ENCODE measurements at regions not wholly inside any gene's neighbourhood (a gene's known extent, or its start where the extent isn't known, plus 50 kb on each side); places are given as distances from the start of the nearest gene placed in this dataset.

DNA sequence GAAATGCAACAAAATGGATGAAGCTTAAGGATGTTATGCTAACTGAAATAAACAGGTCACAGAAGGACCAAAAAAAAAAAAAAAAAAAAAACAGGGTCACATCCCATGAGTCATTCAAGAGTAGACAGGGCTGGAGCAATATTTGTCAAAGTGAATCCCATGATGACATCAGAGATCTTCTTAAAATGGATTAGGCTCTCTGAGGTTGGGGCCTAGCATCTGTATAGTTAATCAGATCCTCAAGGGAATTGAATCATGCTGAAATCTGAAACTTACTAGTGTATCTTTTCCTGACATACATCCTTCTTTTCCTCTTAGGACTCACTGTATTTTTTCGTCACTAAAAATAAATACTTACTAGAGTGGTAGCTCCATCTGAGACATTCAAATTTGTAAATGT lies 380.6 kb upstream of the NXPH2 start:
- no peak for DNase-seq (ENCODE audit: low spot score)

DNA sequence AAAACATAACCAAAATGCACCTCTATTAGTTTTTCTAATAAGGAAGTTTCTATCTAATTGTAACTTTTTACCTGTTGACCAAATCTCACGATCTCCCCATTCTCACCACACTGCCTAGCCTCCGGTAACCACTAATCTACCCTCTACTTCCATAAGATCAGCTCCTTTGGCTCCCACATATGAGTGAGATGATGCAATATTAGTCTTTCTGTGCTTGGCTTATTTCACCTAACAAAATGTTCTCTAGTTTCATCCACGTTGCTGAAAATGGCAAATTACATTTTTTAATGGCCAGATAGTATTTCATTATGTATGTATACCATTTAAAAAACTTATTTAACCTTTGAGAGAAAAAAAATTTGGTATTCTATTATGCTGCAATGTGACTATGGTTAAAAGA lies 379.0 kb upstream of the NXPH2 start:
- no peak for DNase-seq (ENCODE audit: low spot score)

DNA sequence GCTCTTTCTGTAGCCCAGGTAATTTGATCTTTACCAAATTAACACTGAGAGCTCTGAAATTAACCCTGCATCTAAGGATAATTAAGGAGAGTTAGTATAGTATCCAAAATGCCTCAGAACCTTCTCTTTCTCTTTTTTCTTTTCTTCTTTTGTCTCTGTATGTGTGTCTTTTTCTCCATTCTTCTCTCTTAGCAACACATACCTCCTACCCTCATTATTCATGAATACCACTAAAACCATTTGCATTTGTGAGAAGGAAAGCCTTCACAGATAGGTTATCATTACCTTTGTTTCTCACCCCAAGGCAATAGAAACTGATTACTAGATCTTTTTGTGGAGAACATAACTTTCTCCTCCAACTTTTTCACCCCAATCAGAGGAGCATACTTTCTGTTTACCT lies 376.5 kb upstream of the NXPH2 start:
- no peak for DNase-seq (ENCODE audit: low spot score)

DNA sequence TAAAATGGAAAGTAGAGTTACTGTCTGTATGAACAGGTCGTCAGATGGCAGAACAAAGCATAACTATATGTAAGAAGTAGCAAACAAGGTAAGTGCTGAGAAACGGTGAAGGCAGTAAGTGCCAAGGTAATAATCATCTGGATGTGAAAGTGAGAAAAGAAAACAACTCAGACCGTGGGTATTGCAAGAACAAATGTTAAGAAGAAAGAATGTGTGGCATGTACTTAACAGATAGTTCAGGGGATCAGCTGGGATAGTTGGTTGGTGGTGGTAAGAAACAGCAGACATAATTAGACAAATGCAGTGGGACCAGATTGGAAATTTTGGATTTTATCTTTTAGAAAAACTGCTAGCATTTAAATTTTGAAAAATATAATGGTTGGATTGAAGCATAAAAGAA lies 375.8 kb upstream of the NXPH2 start:
- DNase-seq (ENCODE audit: low spot score): no peak

DNA sequence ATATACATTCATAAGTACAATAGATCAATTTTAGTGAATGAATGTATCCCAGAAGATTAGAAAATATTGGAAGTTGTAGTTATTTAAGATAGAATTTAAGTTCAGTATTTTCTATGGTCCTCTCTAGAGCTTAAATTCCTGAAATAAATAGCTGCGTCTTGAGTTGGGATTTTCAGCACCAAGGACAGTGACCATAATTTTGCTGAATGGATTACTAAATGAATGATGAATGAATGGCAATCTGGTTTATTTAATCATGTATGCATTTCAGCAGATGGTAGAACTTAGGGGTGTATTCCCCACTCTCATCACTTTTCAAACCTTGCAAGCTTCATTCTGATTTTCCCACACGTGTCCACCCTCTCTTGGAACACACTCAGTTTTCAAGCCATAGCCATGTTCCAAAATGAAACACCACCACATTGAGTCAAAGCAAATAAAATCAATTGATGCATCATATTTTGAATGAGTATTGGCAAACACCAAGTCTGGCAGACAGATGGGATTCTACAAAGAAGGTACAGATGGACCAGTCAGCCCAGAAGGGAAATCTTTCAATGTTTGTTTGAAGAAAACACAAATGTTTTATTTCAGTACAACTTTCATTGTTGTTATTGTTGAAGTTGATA lies 362.2 kb upstream of the NXPH2 start:
- no peak for DNase-seq (ENCODE audit: low spot score)

DNA sequence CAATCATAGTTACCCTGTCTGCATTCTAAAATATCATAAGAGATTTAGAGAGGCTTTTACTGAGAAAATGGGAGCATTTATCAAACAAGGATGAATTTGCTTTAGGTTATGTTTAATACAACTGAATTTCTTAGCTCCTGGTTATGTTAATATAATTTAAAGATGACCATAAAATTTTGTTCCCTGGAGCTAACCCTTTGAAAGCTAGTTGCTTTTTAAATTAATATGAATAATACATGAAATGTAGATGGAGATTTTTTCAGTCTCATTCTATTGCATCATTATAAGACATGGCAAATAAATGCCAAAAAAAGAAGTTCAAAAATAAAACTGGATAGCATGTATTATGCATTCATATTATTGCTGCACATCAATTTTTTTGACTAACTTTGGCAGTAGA lies 344.1 kb upstream of the NXPH2 start:
- DNase-seq (ENCODE audit: low spot score): no peak

DNA sequence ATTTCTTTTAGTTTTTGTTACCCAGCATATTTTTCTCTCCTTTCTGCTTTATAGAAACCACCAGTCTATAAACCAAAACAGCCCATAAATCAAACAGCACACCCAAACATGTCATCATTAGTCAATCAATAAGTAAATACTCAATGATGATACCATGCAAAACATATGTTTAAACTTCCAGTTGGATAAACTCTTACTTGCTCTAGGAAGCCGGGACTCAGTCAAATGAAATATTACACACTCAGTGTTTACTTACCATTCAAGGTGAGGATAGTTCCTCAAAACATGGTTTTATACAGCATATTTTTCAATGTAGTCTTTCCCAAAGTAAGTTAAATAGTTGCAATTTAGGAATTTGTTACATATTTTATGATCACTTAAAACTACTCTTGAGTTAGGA lies 343.6 kb upstream of the NXPH2 start:
- no peak for DNase-seq (ENCODE audit: low spot score)

DNA sequence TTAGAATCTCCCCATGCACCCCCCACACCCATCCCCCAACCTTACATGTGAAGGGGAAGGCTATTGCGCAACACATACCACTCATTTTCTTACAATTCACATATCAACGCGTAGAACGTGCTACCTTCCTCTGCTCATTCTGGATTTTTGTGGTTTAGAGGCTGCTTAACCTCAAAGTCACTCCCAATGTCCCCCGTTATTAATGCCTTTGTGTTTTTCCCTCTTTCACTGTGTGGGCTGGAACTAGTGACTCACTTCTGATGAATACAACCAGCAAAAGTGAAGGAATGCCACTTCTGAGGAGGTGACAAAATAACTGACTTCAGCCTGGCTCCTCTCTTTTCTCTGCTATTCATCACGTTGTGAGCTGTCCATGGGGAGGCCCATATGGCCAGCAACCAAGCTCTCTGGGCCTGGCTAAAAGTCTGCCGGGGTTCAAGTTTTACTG lies 342.5 kb upstream of the NXPH2 start:
- no peak for DNase-seq (ENCODE audit: low spot score)

DNA sequence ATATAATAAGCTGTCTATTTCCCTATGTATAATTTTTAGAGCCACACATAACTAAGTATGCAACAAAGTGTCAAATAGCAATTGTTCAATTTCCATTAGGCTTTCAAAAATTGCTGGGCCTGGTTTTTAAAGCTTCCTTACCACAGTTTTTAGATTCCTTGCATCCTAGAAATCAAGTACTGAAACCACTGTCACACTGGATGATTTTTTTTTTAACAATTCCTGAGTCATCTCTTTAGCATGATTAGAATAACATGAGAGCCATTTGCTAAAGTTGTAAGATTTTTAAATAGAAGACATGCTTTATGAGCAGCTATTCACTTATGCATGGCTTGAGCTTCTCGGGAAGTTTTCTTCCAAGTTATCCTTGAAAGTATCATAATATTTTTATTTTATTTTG lies 319.5 kb upstream of the NXPH2 start:
- DNase-seq (ENCODE audit: low spot score): no peak

DNA sequence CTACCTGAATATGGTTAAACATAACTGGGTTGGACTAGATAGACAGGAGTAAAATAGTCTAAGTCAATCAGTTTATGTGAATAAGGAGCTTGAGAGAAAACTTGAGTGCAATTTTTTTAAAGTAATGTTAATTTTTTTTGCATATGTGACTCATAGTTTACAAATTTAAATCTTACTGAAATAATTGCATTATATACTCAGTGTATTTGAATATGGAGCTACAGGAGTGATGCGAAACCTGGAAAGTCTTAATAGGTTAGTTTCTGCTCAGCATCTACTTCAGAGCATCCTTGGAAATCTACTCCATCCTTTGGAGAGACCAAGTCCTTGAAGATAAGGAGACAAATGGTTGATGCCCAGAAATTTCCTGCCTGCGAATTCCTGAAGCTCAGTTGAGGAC lies 318.8 kb upstream of the NXPH2 start:
- DNase-seq (ENCODE audit: low spot score): no peak

DNA sequence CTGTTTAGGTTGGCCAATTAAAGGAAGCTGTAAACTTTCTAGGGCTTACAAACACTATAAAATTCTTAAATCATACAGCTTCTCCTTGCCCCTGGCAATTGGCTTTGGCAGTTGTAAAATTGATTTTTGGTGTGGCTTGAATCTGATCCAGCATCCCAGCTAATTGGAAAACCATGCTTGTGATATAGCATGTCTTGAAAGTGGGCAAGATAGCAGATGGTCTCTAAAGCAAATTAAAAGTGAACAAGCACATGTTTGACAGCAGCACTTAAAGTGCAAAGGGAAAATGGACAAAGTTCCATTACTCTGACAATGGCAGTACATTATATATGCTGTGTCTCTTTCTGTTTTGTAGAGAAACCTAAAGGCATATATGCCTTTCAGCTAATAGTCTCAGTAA lies 302.9 kb upstream of the NXPH2 start:
- no peak for DNase-seq (ENCODE audit: low spot score)

DNA sequence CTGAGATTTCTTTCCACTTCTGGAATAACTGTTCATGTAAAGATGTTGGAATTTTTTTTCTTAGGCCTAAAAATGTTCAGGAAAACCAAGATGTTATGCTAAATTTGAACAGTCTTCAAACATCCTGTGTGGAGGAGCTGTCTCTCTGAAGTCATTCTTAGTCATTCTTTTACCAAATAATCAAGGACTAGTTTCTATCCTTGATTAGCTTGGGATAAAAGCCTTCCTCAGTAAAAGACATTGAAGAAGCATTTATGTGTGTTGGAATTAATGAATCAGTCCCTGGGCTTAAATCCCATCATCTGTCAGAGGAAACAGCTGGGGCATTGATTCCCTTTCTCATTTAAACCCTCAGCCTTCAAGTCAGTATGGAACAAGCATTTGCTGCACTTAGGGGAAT lies 300.1 kb upstream of the NXPH2 start:
- no peak for DNase-seq (ENCODE audit: low spot score)

DNA sequence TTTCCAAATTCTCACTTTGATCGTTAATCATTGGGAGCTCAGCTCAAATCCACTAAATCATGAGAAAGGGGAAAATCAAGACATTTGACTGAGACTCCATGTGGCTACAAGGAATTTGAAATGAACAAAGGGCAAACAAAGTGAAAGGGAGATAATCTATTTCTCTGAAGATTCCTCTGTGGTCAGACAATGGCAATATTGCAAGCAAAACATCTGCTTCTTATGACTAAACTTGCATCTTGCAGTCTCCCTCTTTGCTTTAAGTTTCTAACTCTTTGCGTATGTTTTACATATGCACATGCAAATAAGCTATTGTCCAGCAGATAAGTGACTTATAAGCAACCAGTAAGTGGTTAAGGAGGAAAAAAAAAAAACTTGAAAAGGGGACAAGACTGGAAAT lies 299.1 kb upstream of the NXPH2 start:
- no peak for DNase-seq (ENCODE audit: low spot score)

DNA sequence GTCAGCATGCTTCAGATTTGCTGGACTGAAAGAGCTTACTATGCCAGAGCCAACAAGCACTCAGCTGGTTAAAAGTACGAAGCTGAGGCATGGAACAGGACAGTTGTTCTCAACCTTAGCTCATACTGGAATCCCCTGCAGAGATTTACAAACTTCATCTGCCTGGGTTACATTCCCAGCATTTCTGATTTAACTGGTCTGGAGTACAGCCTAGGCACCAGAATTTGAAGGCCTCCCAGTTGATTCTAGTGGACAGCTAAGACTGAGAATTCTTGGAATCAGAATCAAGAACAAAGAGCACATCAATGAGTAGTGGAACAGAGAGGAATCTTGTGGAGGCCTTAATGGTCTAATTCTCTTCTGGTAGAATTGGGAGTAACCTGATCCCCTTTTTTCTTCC lies 298.2 kb upstream of the NXPH2 start:
- DNase-seq (ENCODE audit: low spot score): no peak

DNA sequence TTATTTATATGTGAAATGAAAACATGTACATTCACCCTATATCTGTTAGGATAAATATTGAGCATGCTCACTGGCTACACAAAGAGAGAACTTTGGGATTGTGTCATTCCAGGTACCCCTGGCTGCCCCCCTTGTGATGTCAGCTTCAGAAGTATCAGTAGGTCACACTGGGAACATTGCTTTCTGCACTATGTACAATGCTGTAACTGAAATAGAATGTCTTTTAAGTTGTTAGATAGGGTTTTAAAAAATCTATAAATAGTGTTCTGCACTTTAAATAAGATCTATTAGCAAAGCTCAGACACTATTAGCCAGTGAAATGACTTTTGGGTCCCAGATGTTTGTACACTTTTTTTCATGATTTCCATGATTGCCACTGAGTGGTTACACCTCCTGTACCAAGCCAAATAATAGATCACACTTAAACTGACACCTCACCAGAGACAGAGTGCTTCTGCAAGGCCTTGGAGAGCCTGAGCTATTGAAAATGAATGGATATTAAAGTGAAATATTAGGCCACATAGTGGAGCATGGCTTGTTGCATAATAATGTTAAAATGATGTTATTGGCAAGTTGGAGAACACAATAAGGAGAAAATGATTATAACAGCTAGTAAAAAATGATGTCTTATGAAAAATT lies 297.0 kb upstream of the NXPH2 start:
- no peak for DNase-seq (ENCODE audit: low spot score)

DNA sequence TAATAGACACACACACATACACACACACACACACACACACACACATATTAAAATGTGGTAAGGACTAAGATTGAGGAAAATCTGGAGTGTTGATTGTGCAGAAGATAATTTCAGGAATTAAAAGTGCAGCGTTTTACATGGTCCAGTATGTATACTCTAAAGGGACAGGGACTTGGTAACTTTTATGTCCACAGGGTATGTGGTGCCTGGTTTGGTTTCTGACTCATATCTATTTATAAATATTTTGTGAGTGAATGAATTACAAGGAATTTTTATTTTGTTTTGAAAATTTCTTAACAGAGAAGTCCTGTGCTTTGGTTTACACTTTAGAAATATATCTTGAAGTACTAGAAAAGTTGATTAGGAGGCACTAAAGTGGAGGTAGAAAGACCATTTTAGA lies 287.7 kb upstream of the NXPH2 start:
- no peak for DNase-seq (ENCODE audit: low spot score)

DNA sequence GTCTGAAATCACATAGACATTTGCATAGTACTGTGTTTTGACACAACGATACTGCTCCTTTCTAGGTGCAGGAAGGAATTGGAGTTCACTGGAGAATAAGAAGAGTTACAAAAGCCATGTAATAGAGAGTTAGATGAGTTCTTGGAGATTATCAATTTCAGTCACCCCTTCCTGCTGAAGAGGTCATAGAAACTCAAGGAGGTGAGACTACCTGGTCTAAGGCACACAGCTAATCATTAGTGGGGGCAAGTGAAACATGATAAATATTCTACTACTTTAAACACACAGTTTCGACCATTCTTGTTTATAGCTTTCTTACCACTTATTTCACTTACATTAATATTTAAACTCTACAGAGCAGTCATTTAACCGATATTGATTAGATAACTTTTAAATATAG lies 286.9 kb upstream of the NXPH2 start:
- DNase-seq (ENCODE audit: low spot score): no peak

DNA sequence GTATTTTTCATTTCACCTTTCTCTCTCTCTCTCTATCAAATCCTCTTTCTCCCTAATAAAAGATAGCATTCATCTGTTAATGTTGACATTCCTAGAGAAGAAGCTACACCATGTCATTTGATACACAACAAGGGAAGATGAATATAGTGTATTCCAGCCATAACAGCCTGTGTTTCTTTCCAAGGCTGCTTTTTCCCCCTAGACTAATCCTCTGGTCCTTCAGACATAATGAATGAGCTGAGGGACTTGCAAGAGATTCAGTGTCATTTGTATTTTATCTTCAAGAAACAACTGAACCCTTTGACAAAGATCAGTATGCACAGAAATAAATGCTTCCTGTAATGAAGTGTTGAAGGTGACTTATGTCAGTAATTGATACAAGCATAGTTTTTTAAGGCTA lies 284.0 kb upstream of the NXPH2 start:
- no peak for DNase-seq (ENCODE audit: low spot score)

DNA sequence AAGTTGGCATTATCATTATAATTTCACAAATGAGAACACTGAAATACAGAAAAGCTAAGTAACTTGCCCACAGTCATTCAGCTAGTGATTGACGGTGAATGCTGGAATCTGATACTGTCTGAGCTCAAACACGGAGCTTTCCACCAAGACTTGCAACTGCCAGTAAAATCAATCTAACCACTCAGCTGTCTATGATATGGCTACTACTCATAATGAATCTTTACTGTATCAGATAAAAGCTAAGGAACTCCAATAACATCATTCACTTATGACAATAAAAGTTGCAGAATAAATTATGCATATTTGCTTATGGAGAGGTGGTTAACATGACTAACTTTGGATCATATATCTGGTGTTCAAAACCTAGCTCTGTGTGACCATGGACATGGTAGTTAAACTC lies 279.4 kb upstream of the NXPH2 start:
- DNase-seq (ENCODE audit: low spot score): no peak

DNA sequence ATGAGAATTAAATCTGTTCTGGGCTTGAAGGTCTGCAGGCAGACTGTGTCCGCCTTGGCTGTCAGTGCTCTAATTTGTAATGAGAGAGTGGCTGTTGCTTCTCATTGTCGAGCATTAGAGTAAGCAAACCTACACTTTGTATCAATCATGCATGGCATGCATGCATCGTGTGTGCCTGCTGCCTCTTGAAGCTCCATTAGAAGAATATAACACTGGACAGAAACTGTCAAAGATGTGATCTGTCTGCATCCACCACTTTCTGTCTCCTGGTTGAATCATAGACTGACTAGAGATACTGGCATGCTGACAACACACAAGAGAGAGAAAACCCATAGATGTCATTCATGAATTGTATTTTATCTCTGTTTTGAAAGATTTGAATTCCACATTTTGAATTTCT lies 275.0 kb upstream of the NXPH2 start:
- no peak for DNase-seq (ENCODE audit: low spot score)

DNA sequence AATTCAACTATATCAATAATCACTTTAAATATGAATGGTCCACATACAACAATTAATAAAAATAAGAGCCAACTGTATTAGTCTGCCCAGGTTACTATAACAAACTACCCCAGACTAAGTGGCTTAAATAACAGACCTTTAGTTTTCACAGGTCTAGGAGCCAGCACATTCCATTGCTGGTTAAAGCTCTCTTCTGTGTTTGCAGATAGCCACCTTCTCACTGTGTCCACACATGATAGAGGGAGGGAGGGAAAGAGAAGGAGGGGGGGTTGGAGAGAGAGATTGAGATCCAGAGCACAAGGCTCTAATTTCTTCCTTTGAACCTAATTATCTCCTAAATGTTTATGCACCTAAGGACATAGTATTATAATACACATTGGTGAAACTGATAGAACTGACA lies 267.8 kb upstream of the NXPH2 start:
- no peak for DNase-seq (ENCODE audit: low spot score)

DNA sequence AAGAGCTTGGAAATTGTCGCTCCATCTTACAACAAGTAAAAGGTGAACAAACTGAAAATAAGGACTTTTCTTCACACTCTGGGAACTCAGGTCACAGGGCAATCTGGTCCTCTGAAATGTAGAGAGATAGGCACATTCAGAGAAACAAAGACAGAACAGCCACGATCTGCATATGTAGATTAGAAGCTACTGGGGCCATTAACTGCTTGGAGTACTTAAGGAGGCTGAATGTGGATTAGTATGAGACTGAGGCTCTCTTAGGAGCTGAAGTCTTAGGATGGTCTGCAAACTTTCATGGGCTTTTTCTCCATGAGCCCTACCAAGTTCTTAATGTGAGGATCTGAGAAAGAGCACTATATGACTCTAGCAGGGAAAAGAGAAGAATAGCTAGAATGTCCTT lies 265.3 kb upstream of the NXPH2 start:
- no peak for DNase-seq (ENCODE audit: low spot score)

DNA sequence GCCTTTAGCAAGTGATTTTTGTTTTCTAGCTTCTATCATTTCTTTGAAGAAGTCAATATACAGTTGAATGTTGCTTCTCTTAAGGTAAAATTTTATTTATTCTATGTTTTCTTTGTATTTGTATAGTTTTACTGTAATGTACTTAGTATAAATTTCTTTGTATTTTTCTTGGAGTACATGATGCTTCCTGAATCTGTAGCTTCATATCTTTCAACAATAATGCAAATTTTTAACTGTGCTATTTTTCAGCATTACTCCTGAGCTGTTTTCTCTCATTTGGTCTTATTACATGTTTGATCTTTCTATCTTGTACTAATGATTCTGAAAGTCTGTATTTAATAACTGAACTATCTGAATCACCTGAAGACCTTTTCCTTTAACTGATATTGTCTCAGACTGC lies 253.9 kb upstream of the NXPH2 start:
- DNase-seq (ENCODE audit: low spot score): no peak

DNA sequence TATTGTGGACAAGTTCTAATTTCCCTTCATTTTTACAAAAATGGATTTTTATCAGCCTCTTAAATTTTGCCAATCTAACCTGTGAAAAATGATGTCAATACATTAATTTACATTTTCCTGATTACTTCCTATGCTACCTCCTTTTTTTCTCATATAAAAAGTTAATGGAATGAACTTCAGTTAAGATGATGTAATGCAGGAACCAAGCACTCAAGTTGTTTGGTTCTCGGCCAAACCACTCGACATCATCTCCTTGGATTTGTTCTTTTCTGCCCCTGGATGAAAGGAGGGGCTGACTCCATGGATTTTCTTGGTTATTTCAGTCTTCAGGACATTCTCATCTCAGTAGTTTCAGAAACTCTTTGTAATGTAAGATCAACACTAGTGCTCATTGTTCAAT lies 253.1 kb upstream of the NXPH2 start:
- no peak for DNase-seq (ENCODE audit: low spot score)

DNA sequence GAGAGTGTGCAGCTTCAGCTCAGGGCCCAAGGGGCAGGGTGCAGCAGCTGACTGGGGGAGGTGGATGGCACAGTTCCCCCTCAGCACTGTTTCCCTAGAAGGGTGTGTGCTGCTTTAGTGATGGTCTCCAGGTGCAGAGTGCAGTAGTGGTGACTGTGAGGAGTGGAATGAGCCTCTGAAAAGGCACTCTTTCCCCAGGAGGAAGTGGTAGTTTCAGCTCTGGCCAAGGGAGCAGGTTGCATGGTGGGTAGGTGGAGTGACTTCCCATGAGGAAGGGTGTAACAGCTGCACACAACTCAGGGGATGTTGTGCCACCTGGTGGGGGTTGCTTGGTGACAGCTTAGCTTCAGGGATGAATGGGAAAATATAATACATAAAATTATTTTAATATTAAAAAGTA lies 251.5 kb upstream of the NXPH2 start:
- DNase-seq (ENCODE audit: low spot score): no peak
